ENCODE measurements at regions not wholly inside any gene's neighbourhood (a gene's known extent, or its start where the extent isn't known, plus 50 kb on each side); places are given as distances from the start of the nearest gene placed in this dataset.
A peak's percentile ranks its signal among the peaks of the same experiment; 100 is the strongest.
"Not testable (repeated sequence)": the region's sequence is repeated elsewhere in the genome, so short reads cannot be mapped to it uniquely, and the experiment has no call there.

- Mint-ChIP-seq H3K4me3 (no peak overlapping the region), H3K9me3 (peaks cover 5% of the 10 kb centered on the region), H3K36me3 (ENCODE audit: low read depth) (no peaks in the 10 kb centered on the region), H3K27ac (ENCODE audit: unreplicated experiment) (no peak overlapping the region), H3K27me3 (ENCODE audit: low read depth) (peaks cover 5% of the 10 kb centered on the region), H3K4me1 (no peaks in the 10 kb centered on the region)
- TF ChIP-seq CTCF (conservative IDR thresholded peaks at IDR 0.05): no peak
- DNase-seq (ENCODE audit: low read depth, low spot score): no peak
Observed at GRCh38 chr9:19879062-19879461, 90.2 kb upstream of the SLC24A2 start.

- no peak for TF ChIP-seq CTCF (conservative IDR thresholded peaks at IDR 0.05)
- H3K36me3 Mint-ChIP-seq (ENCODE audit: low read depth): peaks cover 2% of the 10 kb centered on the region
- peak overlapping the region; percentile 52 for H3K27ac Mint-ChIP-seq (ENCODE audit: unreplicated experiment)
- peaks cover 8% of the 10 kb centered on the region for H3K9me3 Mint-ChIP-seq
- no peaks in the 10 kb centered on the region for H3K4me1 Mint-ChIP-seq
- H3K4me3 Mint-ChIP-seq: no peak overlapping the region
- no peak for DNase-seq (ENCODE audit: low read depth, low spot score)
- H3K27me3 Mint-ChIP-seq (ENCODE audit: low read depth): peaks cover 5% of the 10 kb centered on the region
Observed at GRCh38 chr9:19876569-19877316, 87.9 kb upstream of the SLC24A2 start.

GRCh38 chr9:19875291-19875920 lies 86.6 kb upstream of the SLC24A2 start:
- Mint-ChIP-seq H3K4me3 (no peak overlapping the region), H3K4me1 (no peaks in the 10 kb centered on the region), H3K9me3 (peaks cover 9% of the 10 kb centered on the region), H3K27ac (ENCODE audit: unreplicated experiment) (no peak overlapping the region), H3K36me3 (ENCODE audit: low read depth) (peaks cover 2% of the 10 kb centered on the region), H3K27me3 (ENCODE audit: low read depth) (peaks cover 3% of the 10 kb centered on the region)
- no peak for DNase-seq (ENCODE audit: low read depth, low spot score)
- TF ChIP-seq CTCF (conservative IDR thresholded peaks at IDR 0.05): no peak

- not testable (repeated sequence) for H3K27ac Mint-ChIP-seq (ENCODE audit: unreplicated experiment); H3K27me3 Mint-ChIP-seq (ENCODE audit: low read depth); H3K36me3 Mint-ChIP-seq (ENCODE audit: low read depth); H3K4me1 Mint-ChIP-seq; H3K4me3 Mint-ChIP-seq; DNase-seq (ENCODE audit: low read depth, low spot score)
- peaks cover 10% of the 10 kb centered on the region for H3K9me3 Mint-ChIP-seq
Observed at GRCh38 chr9:19873188-19873587, 84.4 kb upstream of the SLC24A2 start.

GRCh38 chr9:19870988-19871387 lies 82.2 kb upstream of the SLC24A2 start:
- H3K4me3 Mint-ChIP-seq: no peak overlapping the region
- H3K9me3 Mint-ChIP-seq: peaks cover 12% of the 10 kb centered on the region
- no peak for DNase-seq (ENCODE audit: low read depth, low spot score)
- H3K4me1 Mint-ChIP-seq: no peaks in the 10 kb centered on the region
- H3K27me3 Mint-ChIP-seq (ENCODE audit: low read depth): peaks cover 3% of the 10 kb centered on the region
- no peak overlapping the region for H3K27ac Mint-ChIP-seq (ENCODE audit: unreplicated experiment)
- no peak for TF ChIP-seq CTCF (conservative IDR thresholded peaks at IDR 0.05)
- H3K36me3 Mint-ChIP-seq (ENCODE audit: low read depth): peaks cover 2% of the 10 kb centered on the region

GRCh38 chr9:19840953-19841352 lies 52.1 kb upstream of the SLC24A2 start:
- H3K27me3 Mint-ChIP-seq (ENCODE audit: low read depth): no peaks in the 10 kb centered on the region
- H3K9me3 Mint-ChIP-seq: no peaks in the 10 kb centered on the region
- H3K4me3 Mint-ChIP-seq: no peak overlapping the region
- H3K36me3 Mint-ChIP-seq (ENCODE audit: low read depth): no peaks in the 10 kb centered on the region
- no peak overlapping the region for H3K27ac Mint-ChIP-seq (ENCODE audit: unreplicated experiment)
- no peaks in the 10 kb centered on the region for H3K4me1 Mint-ChIP-seq
- no peak for TF ChIP-seq CTCF (conservative IDR thresholded peaks at IDR 0.05)
- DNase-seq (ENCODE audit: low read depth, low spot score): no peak
